Mesodermal cell (in vitro differentiated cells): ENCODE measurements at regions not wholly inside any gene's neighbourhood (a gene's known extent, or its start where the extent isn't known, plus 50 kb on each side); places are given as distances from the start of the nearest gene placed in this dataset.
"Not testable (repeated sequence)": the region's sequence is repeated elsewhere in the genome, so short reads cannot be mapped to it uniquely, and the experiment has no call there.

Source experiments
- H3K27ac ChIP-seq: 2 replicates; pipeline ENCODE4 v1.7.0; 2013; ENCODE audit warnings: mild to moderate bottlenecking, low read depth, low read length, moderate library complexity; ENCODE audit not compliant: severe bottlenecking
- H3K36me3 ChIP-seq: 2 replicates; pipeline ENCODE4 v1.7.1; 2013; ENCODE audit warnings: mild to moderate bottlenecking, low read length, moderate library complexity; ENCODE audit not compliant: control insufficient read depth, insufficient read depth
- H3K4me1 ChIP-seq: one replicate; pipeline ENCODE4 v1.7.1; 2013; ENCODE audit warnings: mild to moderate bottlenecking, low read length; ENCODE audit not compliant: insufficient read depth, control insufficient read depth, poor library complexity, severe bottlenecking
- H3K4me3 ChIP-seq: 2 replicates; pipeline ENCODE4 v1.7.0; 2013; ENCODE audit warnings: low read length, control low read depth, mild to moderate bottlenecking; ENCODE audit not compliant: insufficient read depth, poor library complexity, severe bottlenecking; ENCODE audit errors: extremely low read depth
- H3K9me3 ChIP-seq: 2 replicates; pipeline ENCODE4 v1.7.1; 2013; ENCODE audit warnings: mild to moderate bottlenecking, low read length, moderate library complexity; ENCODE audit not compliant: control insufficient read depth
- WGBS, 2 experiments: methylation state at CpG; one replicate each; pipeline ENCODE4 v1.1.5; 2013; ENCODE audit warnings: missing lambda C conversion rate in 2 of 2; ENCODE audit not compliant: insufficient coverage in 2 of 2; 5-methylcytosine and 5-hydroxymethylcytosine counted together

- Histone ChIP-seq H3K4me1 (no peaks in the 10 kb centered on the region), H3K36me3 (no peaks in the 10 kb centered on the region), H3K27ac (no peak overlapping the region), H3K9me3 (no peaks in the 10 kb centered on the region), H3K4me3 (no peak overlapping the region)
- WGBS, 2 experiments: 80 to 90% methylated on average over 1 to 4 of the region's 4 CpGs
These were observed 240.4 kb upstream of the MAGEB18 start for GRCh38 chrX:25897758-25898157.

- not testable (repeated sequence) for H3K4me1 ChIP-seq, H3K36me3 ChIP-seq, H3K4me3 ChIP-seq, H3K27ac ChIP-seq, H3K9me3 ChIP-seq
- no CpG with 5 or more reads among the region's 30 CpGs for WGBS, 2 experiments
These were observed 232.4 kb upstream of the MAGEB18 start for GRCh38 chrX:25905728-25906127.

GRCh38 chrX:25925946-25926345 is 212.2 kb upstream of the MAGEB18 start:
- Histone ChIP-seq H3K4me1 (no peaks in the 10 kb centered on the region), H3K4me3 (no peak overlapping the region), H3K9me3 (no peaks in the 10 kb centered on the region), H3K27ac (no peak overlapping the region), H3K36me3 (no peaks in the 10 kb centered on the region)
- WGBS, 2 experiments: no CpG with 5 or more reads among the region's 3 CpGs

GRCh38 chrX:25928316-25928715 is 209.8 kb upstream of the MAGEB18 start:
- Histone ChIP-seq H3K36me3 (no peaks in the 10 kb centered on the region), H3K27ac (no peak overlapping the region), H3K4me3 (no peak overlapping the region), H3K4me1 (no peaks in the 10 kb centered on the region), H3K9me3 (no peaks in the 10 kb centered on the region)
- WGBS, 2 experiments: no CpG with 5 or more reads among the region's 5 CpGs

- Histone ChIP-seq H3K9me3 (no peaks in the 10 kb centered on the region), H3K4me1 (no peaks in the 10 kb centered on the region), H3K27ac (no peak overlapping the region), H3K4me3 (no peak overlapping the region), H3K36me3 (no peaks in the 10 kb centered on the region)
- 20% methylated on average over 1 of the region's 2 CpGs; no CpG with 5 or more reads in 1 of the 2 experiments for WGBS, 2 experiments
These were observed 197.1 kb upstream of the MAGEB18 start for GRCh38 chrX:25941087-25941486.

GRCh38 chrX:25941559-25942250 is 196.4 kb upstream of the MAGEB18 start:
- 100% methylated on average over 1 of the region's 4 CpGs; no CpG with 5 or more reads in 1 of the 2 experiments for WGBS, 2 experiments
- no peaks in the 10 kb centered on the region for H3K36me3 ChIP-seq
- H3K4me1 ChIP-seq: no peaks in the 10 kb centered on the region
- no peaks in the 10 kb centered on the region for H3K9me3 ChIP-seq
- H3K4me3 ChIP-seq: no peak overlapping the region
- H3K27ac ChIP-seq: no peak overlapping the region

DNA sequence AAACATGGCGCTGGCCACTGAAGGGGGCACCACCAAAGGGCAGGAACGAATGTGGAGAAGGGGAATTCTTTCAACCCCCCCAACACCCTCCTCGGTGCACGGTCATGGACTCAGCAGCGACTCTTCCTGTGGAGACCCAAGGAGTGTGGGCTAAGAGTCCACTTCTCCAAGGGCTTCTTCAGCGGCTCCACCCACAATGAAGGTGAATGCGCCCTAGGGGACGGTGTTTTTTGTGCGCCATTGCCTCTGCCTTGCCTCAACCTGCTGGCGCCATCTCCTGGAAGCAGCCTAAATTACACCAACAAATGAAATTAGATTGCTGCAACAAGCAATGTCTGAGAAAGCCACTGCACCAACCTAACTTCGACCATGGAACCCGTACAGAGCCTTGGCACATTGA is 169.2 kb upstream of the MAGEB18 start:
- 35% methylated on average over 4 of the region's 12 CpGs; no CpG with 5 or more reads in 1 of the 2 experiments for WGBS, 2 experiments
- Histone ChIP-seq H3K36me3 (no peaks in the 10 kb centered on the region), H3K4me3 (no peak overlapping the region), H3K9me3 (no peaks in the 10 kb centered on the region), H3K27ac (no peak overlapping the region), H3K4me1 (no peaks in the 10 kb centered on the region)

DNA sequence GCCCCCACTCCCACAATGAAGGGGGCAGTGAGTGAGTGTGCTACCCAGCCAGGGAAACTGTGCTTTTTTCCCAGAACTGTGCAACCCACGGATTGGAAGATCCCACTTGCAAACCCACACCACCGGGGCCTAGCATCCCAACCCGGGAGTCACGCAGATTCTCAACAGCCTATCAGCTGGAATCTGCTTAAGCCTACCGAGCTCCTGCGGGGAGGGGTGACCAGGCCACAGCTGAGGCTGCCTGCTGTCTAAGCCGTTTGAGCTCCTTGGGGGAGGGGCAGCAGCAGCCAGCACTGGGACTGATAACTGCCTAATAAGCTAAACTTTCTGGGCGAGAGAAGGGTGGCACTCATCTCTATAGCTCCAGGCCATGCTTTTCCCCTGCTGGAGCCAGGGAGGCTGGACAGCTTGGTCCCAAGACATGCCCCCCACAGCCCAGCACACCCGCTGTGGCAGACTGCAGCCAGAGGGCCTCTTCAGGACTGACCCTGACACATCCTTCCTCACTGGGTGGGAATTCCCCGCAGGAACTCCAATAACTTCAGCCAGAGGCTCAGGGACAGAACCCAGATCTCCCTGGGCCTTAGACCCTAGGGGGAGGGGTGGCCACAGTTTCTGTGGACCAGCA is 161.3 kb upstream of the MAGEB18 start:
- H3K9me3 ChIP-seq: no peaks in the 10 kb centered on the region
- no peak overlapping the region for H3K27ac ChIP-seq
- H3K36me3 ChIP-seq: no peaks in the 10 kb centered on the region
- no peaks in the 10 kb centered on the region for H3K4me1 ChIP-seq
- H3K4me3 ChIP-seq: no peak overlapping the region
- WGBS, 2 experiments: 28 to 61% methylated on average over 3 to 8 of the region's 10 CpGs

- no peaks in the 10 kb centered on the region for H3K9me3 ChIP-seq
- WGBS, 2 experiments: no CpG with 5 or more reads among the region's 1 CpG
- H3K4me1 ChIP-seq: no peaks in the 10 kb centered on the region
- H3K36me3 ChIP-seq: no peaks in the 10 kb centered on the region
- no peak overlapping the region for H3K27ac ChIP-seq
- H3K4me3 ChIP-seq: no peak overlapping the region
These were observed 139.5 kb upstream of the MAGEB18 start for GRCh38 chrX:25998687-25999086.

- Histone ChIP-seq H3K4me3 (no peak overlapping the region), H3K4me1 (no peaks in the 10 kb centered on the region), H3K9me3 (no peaks in the 10 kb centered on the region), H3K27ac (no peak overlapping the region), H3K36me3 (no peaks in the 10 kb centered on the region)
- no CpG with 5 or more reads among the region's 2 CpGs for WGBS, 2 experiments
These were observed 130.7 kb upstream of the MAGEB18 start for GRCh38 chrX:26007462-26007861.

- no peak overlapping the region for H3K27ac ChIP-seq
These were observed 130.1 kb upstream of the MAGEB18 start for GRCh38 chrX:26008042-26008441.

More at GRCh38 chrX:26008042-26008441, 130.1 kb upstream of the MAGEB18 start:
- Histone ChIP-seq H3K36me3 (no peaks in the 10 kb centered on the region), H3K4me3 (no peak overlapping the region), H3K4me1 (no peaks in the 10 kb centered on the region), H3K9me3 (no peaks in the 10 kb centered on the region)
- WGBS, 2 experiments: 100% methylated on average over 1 of the region's 2 CpGs; no CpG with 5 or more reads in 1 of the 2 experiments
